Gastrocnemius medialis (tissue), 4 donors: ENCODE measurements at regions not wholly inside any gene's neighbourhood (a gene's known extent, or its start where the extent isn't known, plus 50 kb on each side); places are given as distances from the start of the nearest gene placed in this dataset.

Experiments
- POLR2A ChIP-seq, 2 donors: fragments of 450-650 bp; IDR thresholded peaks; one replicate each; pipeline ENCODE4 v1.6.1; 2017; ENCODE audit warnings: antibody characterized with exemption in 2 of 2, mild to moderate bottlenecking in 2 of 2, moderate library complexity in 2 of 2
- TF ChIP-seq, protein P1 (sequence below), 5 experiments: fragments of 450-650 bp in 3 of 5; fragments of 200-600 bp in 2 of 5; sonication (generic) in 2 of 5; IDR thresholded peaks in 4 of 5; conservative IDR thresholded peaks in 1 of 5; 1 replicate in 4 of 5; 2 replicates in 1 of 5; pipeline ENCODE4 v1.5.1; 2016 to 2019; ENCODE audit warnings: antibody characterized with exemption in 5 of 5, mild to moderate bottlenecking in 3 of 5, moderate library complexity in 3 of 5

GRCh38 chr12:13627536-13627935 is 353.9 kb downstream of the GRIN2B start:
- TF ChIP-seq, protein P1, sequence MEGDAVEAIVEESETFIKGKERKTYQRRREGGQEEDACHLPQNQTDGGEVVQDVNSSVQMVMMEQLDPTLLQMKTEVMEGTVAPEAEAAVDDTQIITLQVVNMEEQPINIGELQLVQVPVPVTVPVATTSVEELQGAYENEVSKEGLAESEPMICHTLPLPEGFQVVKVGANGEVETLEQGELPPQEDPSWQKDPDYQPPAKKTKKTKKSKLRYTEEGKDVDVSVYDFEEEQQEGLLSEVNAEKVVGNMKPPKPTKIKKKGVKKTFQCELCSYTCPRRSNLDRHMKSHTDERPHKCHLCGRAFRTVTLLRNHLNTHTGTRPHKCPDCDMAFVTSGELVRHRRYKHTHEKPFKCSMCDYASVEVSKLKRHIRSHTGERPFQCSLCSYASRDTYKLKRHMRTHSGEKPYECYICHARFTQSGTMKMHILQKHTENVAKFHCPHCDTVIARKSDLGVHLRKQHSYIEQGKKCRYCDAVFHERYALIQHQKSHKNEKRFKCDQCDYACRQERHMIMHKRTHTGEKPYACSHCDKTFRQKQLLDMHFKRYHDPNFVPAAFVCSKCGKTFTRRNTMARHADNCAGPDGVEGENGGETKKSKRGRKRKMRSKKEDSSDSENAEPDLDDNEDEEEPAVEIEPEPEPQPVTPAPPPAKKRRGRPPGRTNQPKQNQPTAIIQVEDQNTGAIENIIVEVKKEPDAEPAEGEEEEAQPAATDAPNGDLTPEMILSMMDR (IDR thresholded peaks at IDR 0.05 in 4 of 5, conservative IDR thresholded peaks at IDR 0.05 in 1 of 5), result no peak
- no peak for TF ChIP-seq POLR2A (IDR thresholded peaks at IDR 0.05)
